GM23248 (cell line): ENCODE measurements at regions not wholly inside any gene's neighbourhood (a gene's known extent, or its start where the extent isn't known, plus 50 kb on each side); places are given as distances from the start of the nearest gene placed in this dataset.

Source experiments
- EZH2 ChIP-seq: fragments of 200-600 bp; sonication (generic); IDR thresholded peaks from 2 replicates; pipeline ENCODE4 v1.6.1; 2018; ENCODE audit warnings: antibody characterized with exemption, mild to moderate bottlenecking; ENCODE audit not compliant: insufficient read depth, poor library complexity, severe bottlenecking
- EZH2phosphoT487 ChIP-seq: fragments of 200-600 bp; sonication (generic); IDR thresholded peaks from 2 replicates; pipeline ENCODE4 v1.6.1; 2018; ENCODE audit warnings: antibody characterized with exemption, moderate library complexity, mild to moderate bottlenecking, low read depth; ENCODE audit not compliant: insufficient read depth

DNA sequence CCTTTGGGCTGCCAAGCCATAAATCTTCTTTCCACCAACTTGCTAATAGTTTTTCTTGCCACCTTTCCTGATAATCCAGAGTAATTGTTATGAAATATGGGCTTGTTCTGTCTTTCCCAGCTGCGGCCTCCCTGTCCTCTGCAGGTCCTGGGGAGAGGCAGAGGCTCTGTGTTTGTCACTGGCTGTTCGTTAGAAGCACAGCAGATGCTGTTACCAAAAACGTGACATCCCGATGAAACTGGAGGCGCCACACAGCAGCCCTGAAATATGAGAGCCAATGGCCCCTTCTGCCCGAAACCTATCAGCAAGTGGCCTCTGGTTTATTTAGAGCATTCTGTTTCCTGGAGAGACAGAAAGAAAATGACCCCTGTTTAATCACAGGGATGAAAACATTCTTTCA lies 115.1 kb upstream of the ANKFN1 start:
- TF ChIP-seq EZH2phosphoT487 (no peak), EZH2 (no peak)
